ELR (cell line): ENCODE measurements at regions not wholly inside any gene's neighbourhood (a gene's known extent, or its start where the extent isn't known, plus 50 kb on each side); places are given as distances from the start of the nearest gene placed in this dataset.
A peak's percentile ranks its signal among the peaks of the same experiment; 100 is the strongest.

Experiments
- DNase-seq: peaks from one replicate; pipeline ENCODE4 v3.0.0-alpha.2; 2015; ENCODE audit warnings: low read depth

DNA sequence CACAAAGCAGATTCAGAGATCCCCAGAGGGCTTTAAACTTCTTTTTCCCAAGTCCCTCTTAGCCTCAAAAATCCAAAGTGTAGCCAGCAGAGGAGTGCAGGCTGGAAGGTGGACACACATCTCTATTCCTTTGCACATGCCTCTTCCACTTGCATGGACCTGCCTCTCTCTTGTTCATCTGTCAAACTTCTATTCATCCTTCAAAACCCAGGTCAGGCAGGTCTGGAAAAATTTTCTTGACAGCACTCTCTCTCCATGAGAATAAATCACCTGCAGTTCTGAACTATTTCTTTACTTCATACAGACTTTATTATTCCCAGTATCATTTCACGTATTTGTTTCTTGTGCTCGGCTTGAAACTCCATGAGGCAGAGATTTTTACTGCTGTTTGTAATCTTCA, 127.5 kb downstream of the SS18 start:
- no peak for DNase-seq

DNA sequence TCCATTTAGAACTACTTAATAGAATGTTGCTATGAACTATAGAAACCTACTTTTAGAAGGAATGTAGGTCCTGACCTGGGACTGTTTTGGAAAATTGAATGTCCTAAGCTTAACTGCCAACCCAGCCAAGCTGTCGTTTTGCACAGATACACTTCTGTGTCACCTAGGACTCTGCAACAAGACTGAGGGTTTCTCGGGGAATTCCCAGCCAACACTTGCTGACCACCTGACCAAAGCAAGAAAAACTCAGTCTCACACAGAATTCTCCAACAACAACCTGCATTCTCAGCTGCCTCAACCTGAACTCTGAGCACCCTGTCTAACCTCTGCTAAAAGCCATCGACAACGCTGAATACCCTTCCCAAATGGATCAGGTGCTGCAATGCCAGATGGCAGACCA, 128.2 kb downstream of the SS18 start:
- no peak for DNase-seq

DNA sequence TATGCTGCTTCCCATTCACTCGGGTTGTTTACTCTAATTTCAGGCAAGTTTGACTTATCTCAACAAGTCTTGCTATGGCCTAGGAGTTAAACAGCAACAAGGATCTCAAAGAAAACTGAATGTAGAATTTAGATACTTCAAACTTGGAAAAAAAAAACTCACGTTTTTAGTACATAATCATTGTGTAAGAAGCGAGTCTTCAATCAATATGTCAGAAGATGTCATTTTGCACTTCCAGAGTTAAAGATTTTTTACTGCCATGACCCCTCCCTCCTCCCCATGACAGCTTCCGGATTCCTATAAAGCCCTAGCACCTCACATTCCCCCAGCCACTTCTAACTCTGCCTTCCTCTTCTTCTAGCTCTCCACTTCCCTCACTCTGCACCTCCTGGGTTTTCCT, 133.4 kb downstream of the SS18 start:
- DNase-seq, result no peak

DNA sequence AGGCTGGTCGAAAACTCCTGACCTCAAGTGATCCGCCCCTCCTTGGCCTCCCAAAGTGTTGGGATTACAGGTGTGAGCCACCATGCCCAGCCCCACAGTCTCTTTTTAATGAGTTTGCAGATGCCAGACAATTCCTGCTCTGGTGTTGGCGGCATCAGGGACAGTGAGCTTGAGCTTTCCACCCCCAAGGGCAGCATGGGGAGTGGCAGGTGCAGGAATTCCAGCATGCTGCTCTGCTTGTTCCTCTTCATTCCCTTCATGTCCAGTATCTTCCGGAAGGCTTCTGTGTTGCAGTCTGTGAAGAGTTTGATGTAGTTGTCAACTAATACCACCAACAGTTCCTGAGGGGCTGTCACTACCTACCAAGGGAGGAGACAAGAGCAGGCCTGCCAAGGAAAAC, 137.3 kb downstream of the SS18 start:
- no peak for DNase-seq

DNA sequence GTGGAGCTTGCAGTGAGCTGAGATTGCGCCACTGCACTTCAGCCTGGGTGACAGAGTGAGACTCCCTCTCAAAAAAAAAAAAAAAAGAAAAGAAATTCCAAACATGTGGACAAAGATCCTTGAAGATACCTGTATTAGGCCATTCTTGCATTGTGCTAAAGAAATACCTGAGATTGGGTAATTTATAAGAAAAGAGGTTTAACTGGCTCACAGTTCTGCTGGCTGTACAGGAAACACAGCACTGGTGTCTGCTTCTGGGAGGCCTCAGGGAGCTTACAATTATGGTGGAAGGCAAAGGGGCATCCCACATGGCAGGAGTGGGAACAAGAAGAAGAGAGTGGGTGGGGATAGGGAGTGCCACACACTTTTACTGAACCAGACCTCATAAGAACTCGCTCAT, 140.1 kb downstream of the SS18 start:
- DNase-seq, result no peak

DNA sequence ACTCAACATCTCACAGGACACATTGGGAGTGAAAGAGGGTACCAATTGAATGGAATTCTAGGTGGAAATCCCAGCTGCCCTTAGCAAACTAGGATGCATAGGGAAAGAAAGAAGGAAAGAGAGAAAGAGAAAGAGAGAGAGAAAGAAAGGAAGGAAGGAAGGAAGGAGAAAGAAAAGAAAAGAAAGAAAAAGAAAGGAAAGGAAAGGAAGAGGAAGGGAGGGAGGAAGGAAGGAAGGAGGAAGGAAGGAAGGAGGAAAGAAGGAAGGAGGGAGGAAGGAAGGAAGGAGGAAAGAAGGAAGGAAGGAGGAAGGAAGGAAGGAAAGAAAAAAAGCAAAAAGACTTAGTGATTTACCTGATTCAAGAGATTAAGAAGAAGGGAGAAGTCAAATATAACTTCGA, 143.9 kb downstream of the SS18 start:
- DNase-seq, result no peak

DNA sequence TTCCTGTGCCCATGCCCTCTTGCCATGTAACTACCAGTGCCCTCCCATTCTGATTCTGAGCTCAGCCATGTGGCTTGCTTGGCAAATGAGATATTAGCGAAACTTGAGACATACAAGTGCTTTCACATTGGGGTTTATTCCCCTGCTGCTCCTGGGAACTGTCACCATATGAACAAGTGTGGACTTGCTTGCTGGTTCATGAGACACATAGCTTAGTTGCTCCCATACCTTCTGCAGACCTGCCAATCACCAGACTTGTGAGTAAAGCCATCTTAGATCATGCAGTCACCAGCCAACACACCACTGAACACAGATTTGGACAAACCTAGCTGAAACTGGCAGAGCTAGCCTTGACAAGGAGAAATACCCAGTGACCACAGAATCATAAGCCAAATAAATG, 155.1 kb downstream of the SS18 start:
- DNase-seq, result no peak

DNA sequence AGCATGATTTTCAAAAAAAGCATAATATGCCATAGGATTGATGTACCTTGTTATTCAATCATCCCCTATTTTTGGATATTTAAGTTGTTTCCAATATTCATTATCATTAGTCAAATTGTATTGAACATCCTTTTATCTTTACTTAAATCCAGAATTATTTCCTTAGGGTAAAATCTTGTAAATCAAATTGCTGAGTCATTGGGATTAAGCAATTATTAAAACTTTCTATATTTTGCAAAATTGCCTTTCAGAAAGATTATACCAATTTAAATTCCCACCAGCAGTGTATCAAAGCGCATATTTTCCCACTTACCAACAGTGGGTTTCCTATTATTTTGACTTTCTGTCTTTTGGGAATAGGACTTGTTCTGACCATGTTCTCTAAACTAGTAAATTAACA, 159.3 kb downstream of the SS18 start:
- DNase-seq, result no peak

DNA sequence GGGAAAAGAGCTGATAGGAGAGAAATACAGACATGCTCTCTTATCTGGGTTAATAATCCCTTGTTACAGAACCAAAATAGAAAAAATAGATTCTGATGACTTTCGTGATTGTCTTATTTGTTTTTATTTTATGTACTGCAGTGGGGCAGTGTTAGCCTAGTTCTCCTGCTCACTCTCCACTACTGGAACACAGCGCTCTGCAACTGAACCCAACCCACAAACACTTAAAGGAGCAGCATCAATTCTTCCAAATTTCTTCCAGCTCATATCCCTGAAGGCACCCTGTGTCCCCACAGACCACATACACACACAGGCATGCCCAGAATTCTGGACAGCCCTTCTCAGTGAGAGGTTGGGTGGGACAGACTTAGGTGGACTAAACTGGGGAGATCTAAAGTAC, 160.6 kb downstream of the SS18 start:
- DNase-seq, result no peak

DNA sequence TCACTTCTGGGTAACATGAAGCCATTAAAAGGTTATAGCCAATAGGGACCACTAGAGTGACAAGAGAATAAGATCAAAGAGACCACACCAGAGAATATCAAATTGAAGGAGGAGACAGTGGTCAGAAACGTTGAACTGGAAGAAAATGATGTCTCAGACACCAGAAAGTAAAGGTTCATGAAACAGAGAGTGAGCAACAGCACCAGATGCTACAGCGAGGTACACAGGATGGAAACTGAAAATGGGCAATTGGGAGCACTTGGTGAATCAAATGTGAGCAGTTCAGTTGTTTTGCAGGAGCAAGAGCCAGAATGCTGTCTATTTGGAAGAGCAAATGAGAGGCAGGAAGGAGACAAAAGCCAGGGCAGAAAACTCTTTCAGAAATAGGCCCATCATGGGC, 162.6 kb downstream of the SS18 start:
- no peak for DNase-seq

DNA sequence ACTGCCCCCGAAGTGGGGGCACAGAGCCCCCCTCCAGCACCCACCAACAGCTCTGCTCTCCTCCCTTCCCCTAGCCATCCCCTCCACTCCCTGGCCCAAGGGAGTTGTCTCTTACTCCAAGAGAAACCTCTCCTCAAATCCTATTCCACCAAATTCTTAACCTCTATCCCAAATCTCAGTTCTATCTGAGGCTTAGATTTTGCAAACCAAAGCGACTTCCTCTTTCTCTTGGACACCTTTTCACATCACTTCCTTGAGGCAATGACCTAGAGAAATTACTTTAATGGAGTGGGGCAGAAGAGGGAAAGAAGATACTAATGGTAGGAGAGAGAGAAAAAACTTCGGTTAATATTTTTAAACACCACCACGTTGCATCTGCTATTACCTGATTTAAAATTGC, 167.2 kb downstream of the SS18 start:
- DNase-seq, result no peak

DNA sequence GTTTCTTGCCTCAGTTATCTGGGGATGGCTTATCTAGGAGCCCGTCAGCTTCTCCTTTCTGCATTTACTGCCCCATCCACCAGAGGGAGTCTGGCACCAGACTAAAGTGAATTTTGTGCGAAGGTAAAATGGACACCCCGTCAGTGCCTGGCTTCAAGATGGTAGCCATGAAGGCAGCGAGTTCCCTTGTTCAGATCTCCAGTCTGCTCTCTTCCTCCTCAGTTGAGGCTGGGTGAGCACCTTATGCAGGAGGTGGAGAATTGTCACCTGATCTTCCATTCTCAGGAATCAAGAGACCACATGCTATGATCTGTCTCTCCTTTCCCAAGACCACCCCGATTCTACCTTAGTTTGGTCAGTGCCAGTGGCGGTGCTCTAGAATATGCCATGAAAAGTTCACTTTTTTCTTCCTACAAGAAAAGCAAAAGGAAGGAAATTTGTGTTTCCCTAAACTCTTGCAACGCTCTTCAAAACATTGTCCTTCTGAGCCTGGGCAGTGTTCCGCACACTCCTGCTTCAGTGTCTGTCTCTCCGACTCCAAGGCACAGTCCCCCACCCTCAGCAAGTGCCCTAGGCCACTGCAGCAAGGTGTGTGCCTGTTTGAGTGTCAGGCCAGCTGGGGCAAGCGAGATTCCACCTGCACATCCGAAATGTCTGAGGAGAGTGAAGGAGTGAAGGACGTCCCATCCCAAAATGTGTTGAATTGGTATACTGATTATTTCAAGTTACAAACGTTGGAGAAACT, 168.6 kb downstream of the SS18 start:
- peak; percentile 44 for DNase-seq

DNA sequence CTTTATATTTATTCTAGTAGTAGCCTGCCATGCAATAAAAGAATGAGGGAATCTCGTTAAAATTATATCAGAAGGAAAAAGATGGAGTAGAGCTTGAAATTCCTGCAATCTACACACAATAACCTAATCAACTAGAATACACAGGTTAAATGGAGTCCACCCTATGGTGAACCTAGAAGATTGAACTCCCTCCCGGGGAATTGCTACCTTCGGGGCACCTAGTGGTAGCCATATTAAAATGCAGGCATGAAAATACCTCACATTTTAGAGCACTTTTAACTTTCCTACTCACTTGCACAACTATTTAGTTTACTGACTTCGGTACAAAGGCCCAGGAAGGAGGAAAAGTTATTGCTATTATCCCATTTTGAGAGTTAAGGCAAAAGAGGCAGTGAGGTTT, 174.5 kb downstream of the SS18 start:
- peak; percentile 18 for DNase-seq

DNA sequence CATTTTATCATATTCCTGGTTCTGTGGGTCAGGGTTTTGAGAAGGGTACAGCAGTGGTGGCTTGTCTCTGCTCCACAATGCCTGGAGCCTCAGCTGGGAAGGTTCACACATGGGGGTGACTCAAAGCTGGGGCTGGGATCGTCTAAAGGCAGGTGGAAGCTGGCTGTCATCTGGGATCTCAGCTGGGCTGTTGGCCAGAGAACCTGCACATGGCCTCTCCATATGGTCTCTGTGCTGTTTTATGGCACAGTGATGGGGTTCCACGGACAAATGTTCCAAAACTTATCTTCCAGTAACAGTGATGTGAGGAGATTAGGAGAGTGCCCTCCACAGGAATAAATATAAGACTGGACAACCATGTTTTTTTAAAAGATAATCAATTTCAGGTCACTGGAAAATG, 191.4 kb downstream of the SS18 start:
- no peak for DNase-seq

DNA sequence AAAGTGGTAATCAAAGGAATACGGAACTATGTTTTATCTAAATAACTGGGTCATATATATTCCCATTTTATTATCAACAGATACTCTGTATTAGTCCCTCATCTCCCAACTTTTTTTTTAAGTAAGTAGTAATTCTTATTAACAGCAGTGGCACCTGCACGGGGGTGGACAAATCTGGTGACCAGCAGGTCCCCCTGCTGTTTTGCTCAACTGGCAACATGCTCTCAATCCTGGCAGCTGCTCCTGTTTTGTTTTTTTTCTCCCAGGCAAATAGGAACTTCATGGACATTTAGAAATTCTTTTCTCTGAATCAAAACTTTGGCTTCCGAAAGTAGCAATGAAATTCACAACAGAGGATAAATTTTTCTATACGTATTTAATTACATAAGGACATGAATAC, 193.5 kb downstream of the SS18 start:
- no peak for DNase-seq

DNA sequence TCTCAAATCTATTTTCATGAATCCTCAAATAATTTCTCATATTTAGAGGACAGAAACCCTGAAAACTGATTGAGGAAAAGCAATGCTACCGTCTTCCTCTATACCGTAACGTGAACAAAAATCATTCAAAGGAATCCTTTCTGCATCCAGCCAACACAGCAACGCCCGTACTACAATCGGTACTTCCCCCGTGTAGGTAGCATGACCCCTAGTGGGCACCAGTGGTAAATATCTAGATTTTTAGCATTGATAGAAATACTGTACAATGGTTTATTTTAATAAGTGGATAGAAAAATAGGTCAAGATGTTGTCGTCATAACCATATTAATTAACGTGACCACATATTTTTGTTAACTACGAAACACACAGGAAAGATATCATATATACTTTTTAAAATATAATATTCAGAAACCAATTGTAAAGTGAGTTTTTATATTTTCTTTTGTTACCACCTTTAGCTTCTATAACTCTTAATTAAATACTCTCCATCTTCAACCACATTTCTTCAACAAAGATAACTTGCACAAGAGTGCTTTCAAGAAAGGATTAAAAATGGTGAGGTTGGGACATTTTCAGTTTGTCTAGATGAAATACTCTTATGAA, 194.1 kb downstream of the SS18 start:
- peak; percentile 61 for DNase-seq

DNA sequence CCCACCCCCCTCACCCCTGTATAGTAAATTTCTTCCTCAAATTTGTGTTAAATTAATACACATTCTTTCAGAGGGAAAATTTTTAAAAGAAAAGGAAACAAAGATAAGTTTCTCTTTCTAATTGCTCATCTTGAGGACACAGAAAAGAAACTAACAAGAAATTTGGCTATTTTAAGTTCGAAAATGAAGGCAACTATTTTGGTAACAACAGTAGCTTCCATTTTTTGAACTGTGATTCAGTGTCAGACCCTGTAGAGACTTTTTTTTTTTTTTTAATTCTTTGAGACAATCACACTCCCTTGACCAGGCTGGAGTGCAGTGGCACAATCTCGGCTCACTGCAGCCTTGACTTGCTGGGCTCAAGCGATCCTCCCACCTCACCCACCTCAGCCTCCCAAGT, 194.9 kb downstream of the SS18 start:
- DNase-seq, result no peak

DNA sequence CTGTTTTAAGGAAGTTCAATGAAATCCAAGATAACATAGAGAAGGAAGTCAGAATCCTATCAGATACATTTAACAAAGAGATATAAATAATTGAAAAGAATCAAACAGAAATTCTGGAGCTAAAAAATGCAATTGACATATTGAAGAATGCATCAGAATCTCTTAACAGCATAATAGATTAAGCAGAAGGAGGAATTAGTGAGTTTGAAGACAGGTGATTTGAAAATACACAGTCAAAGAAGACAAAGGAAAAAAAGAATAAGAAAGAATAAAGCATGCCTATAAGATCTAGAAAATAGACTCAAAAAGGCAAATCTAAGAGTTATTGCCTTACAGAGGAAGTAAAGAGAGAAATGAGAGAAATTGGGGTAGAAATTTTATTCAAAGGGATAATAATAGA, 204.1 kb downstream of the SS18 start:
- no peak for DNase-seq

DNA sequence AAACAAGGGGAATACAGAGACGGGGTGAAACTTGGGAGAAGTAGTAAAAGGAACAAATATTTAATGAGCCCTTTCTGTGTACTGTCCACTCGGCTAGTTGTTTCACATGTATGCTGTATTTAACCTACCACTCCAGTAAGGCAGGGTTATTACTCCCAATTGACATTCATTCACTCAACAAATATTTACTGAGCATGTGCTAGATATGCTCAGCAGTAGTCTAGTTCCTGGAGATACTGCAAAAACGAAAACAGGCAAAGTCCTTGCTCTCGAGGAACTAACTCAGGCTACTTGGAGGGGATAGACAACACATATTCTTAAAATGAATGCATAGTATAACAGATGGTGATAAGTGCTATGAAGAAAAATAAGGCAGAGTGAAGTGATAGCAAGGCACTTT, 207.3 kb downstream of the SS18 start:
- DNase-seq, result no peak

DNA sequence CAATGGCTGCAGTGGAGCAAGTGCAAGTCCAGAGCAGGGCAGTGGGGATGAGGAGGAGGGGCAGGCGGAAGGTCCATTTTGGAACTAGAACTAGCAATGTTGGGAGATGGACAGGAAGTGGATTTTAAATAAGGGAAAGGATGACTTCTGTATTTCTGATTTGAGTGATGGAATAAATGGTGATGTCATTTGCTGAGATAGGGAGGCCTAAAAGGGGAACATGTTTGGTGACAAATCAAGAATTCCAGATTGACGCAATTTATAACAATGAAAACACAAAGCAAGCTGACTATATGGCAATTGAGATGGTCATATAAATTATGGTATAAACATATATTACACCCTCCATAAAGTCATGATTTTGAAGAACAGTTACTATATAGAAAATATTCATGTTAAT, 209.3 kb downstream of the SS18 start:
- DNase-seq, result no peak

DNA sequence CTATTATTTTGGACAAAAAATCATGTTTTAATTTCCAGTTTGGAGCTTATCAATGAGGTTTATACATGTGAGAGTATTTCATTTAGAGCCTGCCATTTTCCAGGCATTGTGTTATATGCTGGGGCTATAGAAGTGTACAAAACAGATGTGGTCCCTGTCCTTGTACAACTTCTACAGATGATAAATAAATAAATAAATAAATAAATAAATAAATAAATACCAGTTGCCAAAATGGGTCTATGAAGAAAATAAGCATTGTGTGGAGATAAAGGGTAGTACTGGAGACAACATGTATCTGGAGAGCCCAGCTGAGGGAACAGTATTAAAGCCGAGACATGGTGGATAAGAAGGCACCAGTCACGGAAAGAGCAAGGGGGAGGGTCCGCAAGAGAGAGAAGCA, 210.0 kb downstream of the SS18 start:
- no peak for DNase-seq

DNA sequence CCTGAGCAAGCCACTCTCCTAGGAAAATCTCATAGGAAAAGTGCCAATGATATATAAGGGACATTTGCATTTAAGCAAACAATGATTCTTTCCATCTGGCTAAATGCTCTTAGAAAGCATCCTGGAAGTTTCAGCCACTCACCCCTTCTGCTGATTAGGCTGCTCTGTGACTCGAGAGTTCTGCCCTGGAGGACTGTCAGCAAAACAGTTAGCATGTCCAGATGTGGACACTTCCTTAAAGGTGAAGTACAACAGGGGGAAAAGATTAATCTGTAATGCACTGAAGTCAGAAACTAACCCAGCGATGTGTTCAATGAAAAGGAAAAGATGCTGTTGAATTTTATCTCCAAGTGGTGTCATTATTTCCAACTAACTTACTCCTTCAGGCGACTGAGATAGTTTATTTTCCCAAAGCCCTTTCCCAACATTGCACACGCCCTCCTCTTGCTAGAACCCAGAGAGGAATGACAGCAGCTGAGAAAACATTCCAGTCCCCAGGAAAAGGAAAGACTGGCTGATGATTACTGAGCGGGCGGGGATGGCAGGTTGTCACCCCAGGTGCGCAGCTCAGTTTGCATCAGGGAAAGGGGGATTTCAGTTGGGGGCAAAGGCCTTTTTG, 214.0 kb downstream of the SS18 start:
- no peak for DNase-seq

DNA sequence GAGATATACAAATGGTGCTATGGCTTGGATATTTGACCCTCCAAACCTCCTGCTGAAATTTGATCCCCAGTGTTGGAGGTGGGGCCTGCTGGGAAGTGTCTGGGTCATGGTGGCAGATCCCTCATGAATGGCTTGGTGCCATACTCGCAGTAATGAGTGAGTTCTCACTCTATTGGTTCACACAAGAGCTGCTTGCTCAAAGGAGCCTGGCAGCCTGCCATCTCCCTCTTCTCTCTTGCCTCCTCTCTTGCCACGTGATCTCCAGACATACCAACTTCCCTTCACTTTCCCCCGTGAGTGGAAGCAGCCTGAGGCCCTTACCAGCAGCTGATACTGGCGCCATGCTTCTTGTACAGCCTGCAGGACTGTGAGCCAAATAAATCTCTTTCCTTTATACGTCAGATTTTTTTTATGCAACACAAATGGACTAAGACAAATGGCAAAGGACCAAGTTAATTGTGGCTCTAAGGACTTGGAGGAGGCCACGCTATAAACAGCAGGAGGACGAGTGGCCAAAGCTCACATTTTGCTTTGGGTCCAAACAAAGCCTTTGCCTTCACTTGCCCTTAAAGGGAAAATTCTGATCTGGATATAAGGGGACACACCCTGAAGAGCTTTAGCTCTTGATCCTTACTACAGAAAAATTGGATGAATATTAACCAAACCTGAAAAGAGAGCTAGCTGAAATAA, 214.7 kb downstream of the SS18 start:
- no peak for DNase-seq
